ENCODE measurements at regions not wholly inside any gene's neighbourhood (a gene's known extent, or its start where the extent isn't known, plus 50 kb on each side); places are given as distances from the start of the nearest gene placed in this dataset.

- Histone ChIP-seq H2AFZ (ENCODE audit: low read length) (no peak overlapping the region), H3K9me3 (replicated peaks; ENCODE audit: insufficient read depth, low read length) (no peaks in the 10 kb centered on the region), H3K36me3 (replicated peaks; ENCODE audit: insufficient read depth, low read length) (no peaks in the 10 kb centered on the region), H3K4me2 (ENCODE audit: low read depth, low read length) (no peak overlapping the region), H3K79me2 (ENCODE audit: low read length) (no peaks in the 10 kb centered on the region), H4K20me1 (ENCODE audit: insufficient read depth, low read length) (no peaks in the 10 kb centered on the region), H3F3A (ENCODE audit: insufficient read depth, low read length) (no peaks in the 10 kb centered on the region), H3K27me3 (replicated peaks; ENCODE audit: insufficient read depth, low read length) (no peaks in the 10 kb centered on the region), H3K9ac (ENCODE audit: low read length) (no peak overlapping the region), H3K4me1 (ENCODE audit: low read length) (no peaks in the 10 kb centered on the region), H3K27ac (ENCODE audit: low read length) (no peak overlapping the region), H3K9me2 (replicated peaks; ENCODE audit: insufficient read depth, low read length) (no peaks in the 10 kb centered on the region), H3K4me3 (ENCODE audit: low read length) (no peak overlapping the region)
- TF ChIP-seq EZH2phosphoT487 (IDR thresholded peaks at IDR 0.05; ENCODE audit: low read length): no peak
- TF ChIP-seq CTCF (IDR thresholded peaks at IDR 0.05; ENCODE audit: low read length): no peak
- TF ChIP-seq EZH2 (optimal IDR thresholded peaks at IDR 0.05; ENCODE audit: low read depth, low read length): no peak
- DNase-seq: no peak
These were observed 376.6 kb upstream of the JAG1 start for GRCh38 chr20:11050350-11050749.

DNA sequence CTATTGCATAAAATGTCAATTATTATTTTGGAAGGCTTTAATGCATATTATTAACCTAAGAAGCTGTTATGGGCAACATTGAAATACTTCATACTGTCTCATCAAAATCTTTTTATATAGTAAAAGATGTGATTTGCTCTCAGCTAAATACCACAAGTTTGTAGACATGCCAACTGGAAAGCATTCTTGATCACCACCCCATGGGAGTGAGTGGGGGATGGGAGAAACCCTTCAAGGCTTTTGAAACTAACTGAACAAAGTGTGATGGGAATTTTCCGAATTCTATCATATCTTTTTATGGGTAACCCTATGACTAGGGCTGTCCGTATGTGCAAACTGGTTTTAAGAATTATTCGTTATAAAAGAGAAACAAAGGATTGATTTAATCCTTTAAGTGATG is 377.3 kb upstream of the JAG1 start:
- TF ChIP-seq CTCF (IDR thresholded peaks at IDR 0.05; ENCODE audit: low read length): no peak
- no peak for TF ChIP-seq EZH2 (optimal IDR thresholded peaks at IDR 0.05; ENCODE audit: low read depth, low read length)
- no peak for TF ChIP-seq EZH2phosphoT487 (IDR thresholded peaks at IDR 0.05; ENCODE audit: low read length)
- no peak overlapping the region for H2AFZ ChIP-seq (ENCODE audit: low read length)
- no peaks in the 10 kb centered on the region for H3K9me3 ChIP-seq (replicated peaks; ENCODE audit: insufficient read depth, low read length)
- DNase-seq: no peak
- H3K9ac ChIP-seq (ENCODE audit: low read length): no peak overlapping the region
- H3K79me2 ChIP-seq (ENCODE audit: low read length): no peaks in the 10 kb centered on the region
- no peak overlapping the region for H3K27ac ChIP-seq (ENCODE audit: low read length)
- H3F3A ChIP-seq (ENCODE audit: insufficient read depth, low read length): no peaks in the 10 kb centered on the region
- no peaks in the 10 kb centered on the region for H4K20me1 ChIP-seq (ENCODE audit: insufficient read depth, low read length)
- H3K4me3 ChIP-seq (ENCODE audit: low read length): no peak overlapping the region
- no peaks in the 10 kb centered on the region for H3K4me1 ChIP-seq (ENCODE audit: low read length)
- H3K36me3 ChIP-seq (replicated peaks; ENCODE audit: insufficient read depth, low read length): no peaks in the 10 kb centered on the region
- no peaks in the 10 kb centered on the region for H3K27me3 ChIP-seq (replicated peaks; ENCODE audit: insufficient read depth, low read length)
- no peak overlapping the region for H3K4me2 ChIP-seq (ENCODE audit: low read depth, low read length)
- H3K9me2 ChIP-seq (replicated peaks; ENCODE audit: insufficient read depth, low read length): no peaks in the 10 kb centered on the region

GRCh38 chr20:11053310-11053709 is 379.5 kb upstream of the JAG1 start:
- Histone ChIP-seq H3K9ac (ENCODE audit: low read length) (no peak overlapping the region), H3K36me3 (replicated peaks; ENCODE audit: insufficient read depth, low read length) (no peaks in the 10 kb centered on the region), H3K4me1 (ENCODE audit: low read length) (no peaks in the 10 kb centered on the region), H3K79me2 (ENCODE audit: low read length) (no peaks in the 10 kb centered on the region), H2AFZ (ENCODE audit: low read length) (no peak overlapping the region), H4K20me1 (ENCODE audit: insufficient read depth, low read length) (no peaks in the 10 kb centered on the region), H3K27ac (ENCODE audit: low read length) (no peak overlapping the region), H3K4me3 (ENCODE audit: low read length) (no peak overlapping the region), H3K4me2 (ENCODE audit: low read depth, low read length) (no peak overlapping the region), H3K9me2 (replicated peaks; ENCODE audit: insufficient read depth, low read length) (no peaks in the 10 kb centered on the region), H3K9me3 (replicated peaks; ENCODE audit: insufficient read depth, low read length) (no peaks in the 10 kb centered on the region; the same call in 1 of the 2 replicates), H3K27me3 (replicated peaks; ENCODE audit: insufficient read depth, low read length) (no peaks in the 10 kb centered on the region), H3F3A (ENCODE audit: insufficient read depth, low read length) (no peaks in the 10 kb centered on the region)
- DNase-seq: no peak
- TF ChIP-seq CTCF (IDR thresholded peaks at IDR 0.05; ENCODE audit: low read length) (no peak), EZH2 (optimal IDR thresholded peaks at IDR 0.05; ENCODE audit: low read depth, low read length) (no peak), EZH2phosphoT487 (IDR thresholded peaks at IDR 0.05; ENCODE audit: low read length) (no peak)
